NCI-H748 treated with DMSO at 0.1 percent for 48 hours (cell line): ENCODE measurements at regions not wholly inside any gene's neighbourhood (a gene's known extent, or its start where the extent isn't known, plus 50 kb on each side); places are given as distances from the start of the nearest gene placed in this dataset.
"Not testable (repeated sequence)": the region's sequence is repeated elsewhere in the genome, so short reads cannot be mapped to it uniquely, and the experiment has no call there.

Source experiments
- DNase-seq: peaks from one replicate; lab custom pipeline; 2025; lab: John Stamatoyannopoulos, UW

GRCh38 chr2:13218205-13218604 lies 501.5 kb downstream of the TRIB2 start:
- DNase-seq = no peak

- peak; percentile 59 for DNase-seq
Observed at GRCh38 chr2:13227578-13227977, 510.8 kb downstream of the TRIB2 start.

- peak; percentile 78 for DNase-seq
Observed at GRCh38 chr2:13230221-13230620, 513.5 kb downstream of the TRIB2 start.

GRCh38 chr2:13240061-13240460 lies 523.3 kb downstream of the TRIB2 start:
- DNase-seq = no peak

GRCh38 chr2:13240789-13241487 lies 524.2 kb downstream of the TRIB2 start:
- no peak for DNase-seq

- DNase-seq = no peak
Observed at GRCh38 chr2:13252615-13253014, 535.9 kb downstream of the TRIB2 start.

- no peak for DNase-seq
Observed at GRCh38 chr2:13255485-13255884, 538.7 kb downstream of the TRIB2 start.

GRCh38 chr2:13260402-13260801 lies 543.7 kb downstream of the TRIB2 start:
- no peak for DNase-seq

- no peak for DNase-seq
Observed at GRCh38 chr2:13266166-13266565, 549.4 kb downstream of the TRIB2 start.

GRCh38 chr2:13284688-13285087 lies 568.0 kb downstream of the TRIB2 start:
- DNase-seq = no peak

- no peak for DNase-seq
Observed at GRCh38 chr2:13289310-13289709, 572.6 kb downstream of the TRIB2 start.

GRCh38 chr2:13308478-13308805 lies 591.7 kb downstream of the TRIB2 start:
- not testable (repeated sequence) for DNase-seq

GRCh38 chr2:13308989-13309388 lies 592.3 kb downstream of the TRIB2 start:
- DNase-seq = no peak

GRCh38 chr2:13332060-13332459 lies 615.3 kb downstream of the TRIB2 start:
- DNase-seq = no peak

GRCh38 chr2:13334071-13334470 lies 617.3 kb downstream of the TRIB2 start:
- not testable (repeated sequence) for DNase-seq

- DNase-seq = no peak
Observed at GRCh38 chr2:13334545-13334944, 617.8 kb downstream of the TRIB2 start.

- DNase-seq = peak; percentile 91
Observed at GRCh38 chr2:13335862-13336535, 619.3 kb downstream of the TRIB2 start.

GRCh38 chr2:13351068-13351467 lies 634.3 kb downstream of the TRIB2 start:
- DNase-seq = no peak

GRCh38 chr2:13353083-13353482 lies 636.3 kb downstream of the TRIB2 start:
- DNase-seq = no peak

- DNase-seq = no peak
Observed at GRCh38 chr2:13354031-13354430, 637.3 kb downstream of the TRIB2 start.

GRCh38 chr2:13381928-13382327 lies 665.2 kb downstream of the TRIB2 start:
- DNase-seq = not testable (repeated sequence)

- not testable (repeated sequence) for DNase-seq
Observed at GRCh38 chr2:13389172-13389571, 672.4 kb downstream of the TRIB2 start.

- DNase-seq = no peak
Observed at GRCh38 chr2:13390676-13391075, 673.9 kb downstream of the TRIB2 start.

- no peak for DNase-seq
Observed at GRCh38 chr2:13401312-13401711, 684.6 kb downstream of the TRIB2 start.
